Skin of body (tissue), 1 donor: ENCODE measurements at regions not wholly inside any gene's neighbourhood (a gene's known extent, or its start where the extent isn't known, plus 50 kb on each side); places are given as distances from the start of the nearest gene placed in this dataset.

ENCODE experiments used
- DNase-seq: peaks from one replicate; lab custom pipeline; 2025; lab: John Stamatoyannopoulos, UW

DNA sequence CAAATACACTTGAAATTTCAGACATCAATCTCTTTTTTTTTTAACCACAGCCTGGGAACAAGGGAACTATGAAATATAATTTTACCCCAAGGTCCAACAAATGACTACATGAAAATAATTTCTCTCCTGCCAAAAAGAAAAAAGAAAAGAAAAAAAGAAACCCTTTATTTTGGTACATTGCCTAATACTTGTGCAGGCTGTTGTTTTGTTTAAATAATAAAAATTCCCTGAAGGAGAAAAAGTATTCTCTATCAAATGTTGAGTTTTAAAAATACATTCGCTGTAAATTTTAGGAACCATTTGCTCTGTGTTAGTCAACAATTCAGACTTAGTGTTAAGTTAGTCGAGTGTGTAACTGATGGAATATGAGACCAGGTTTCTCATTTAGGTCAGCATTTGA, 155.4 kb downstream of the PRDM6 start:
- DNase-seq = no peak
